ENCODE measurements at regions not wholly inside any gene's neighbourhood (a gene's known extent, or its start where the extent isn't known, plus 50 kb on each side); places are given as distances from the start of the nearest gene placed in this dataset.

DNA sequence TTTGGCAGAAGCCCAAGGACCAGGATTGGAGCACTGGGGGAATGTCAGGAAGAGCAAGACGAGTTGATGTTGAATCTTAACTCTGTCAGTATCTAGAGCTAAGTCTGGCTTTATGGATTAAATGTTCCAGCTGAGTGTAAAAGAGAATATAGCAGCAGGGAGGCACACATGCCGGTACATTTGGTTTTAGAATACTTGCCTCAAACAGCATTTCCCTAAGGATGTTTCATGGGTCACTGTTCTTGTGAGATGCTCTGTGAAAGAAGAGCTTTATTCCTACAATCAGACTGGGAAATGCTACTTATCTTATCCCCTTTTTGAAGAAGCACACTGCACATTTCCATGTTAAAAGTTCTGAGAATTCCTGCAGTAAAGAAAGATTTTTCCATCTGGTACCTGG lies 440.3 kb upstream of the B3GALT2 start:
- CTCF ChIA-PET: interaction anchor here (1.3 kb wide), 1 partner anchor 47 kb away, joined by 3 read pairs; no protein-coding TSS in a partner anchor
- POLR2A ChIA-PET: no interaction called here

DNA sequence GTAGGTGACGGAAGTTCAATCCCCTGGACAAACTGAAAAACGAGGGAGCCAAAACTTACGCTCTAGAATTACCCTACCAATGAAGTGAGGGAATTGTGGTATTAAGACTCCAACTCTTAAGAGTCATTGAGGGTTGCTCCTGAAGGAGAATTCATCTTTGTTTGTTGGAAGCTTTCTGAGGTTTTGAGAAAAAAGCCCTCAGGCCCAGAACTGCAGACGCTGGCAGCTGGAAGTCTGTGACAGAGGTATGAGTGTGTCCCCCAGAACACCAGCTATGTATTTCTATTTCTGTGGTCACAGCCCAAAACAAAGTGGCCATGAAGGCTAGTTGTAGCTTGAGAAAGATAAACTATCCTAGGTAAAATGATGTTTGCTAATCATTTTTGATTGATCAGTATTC lies 438.8 kb upstream of the B3GALT2 start:
- ChIA-PET CTCF (no interaction called here), POLR2A (no interaction called here)
- DNase-seq (ENCODE audit: extremely low spot score): no peak
- TF ChIP-seq, protein P1, sequence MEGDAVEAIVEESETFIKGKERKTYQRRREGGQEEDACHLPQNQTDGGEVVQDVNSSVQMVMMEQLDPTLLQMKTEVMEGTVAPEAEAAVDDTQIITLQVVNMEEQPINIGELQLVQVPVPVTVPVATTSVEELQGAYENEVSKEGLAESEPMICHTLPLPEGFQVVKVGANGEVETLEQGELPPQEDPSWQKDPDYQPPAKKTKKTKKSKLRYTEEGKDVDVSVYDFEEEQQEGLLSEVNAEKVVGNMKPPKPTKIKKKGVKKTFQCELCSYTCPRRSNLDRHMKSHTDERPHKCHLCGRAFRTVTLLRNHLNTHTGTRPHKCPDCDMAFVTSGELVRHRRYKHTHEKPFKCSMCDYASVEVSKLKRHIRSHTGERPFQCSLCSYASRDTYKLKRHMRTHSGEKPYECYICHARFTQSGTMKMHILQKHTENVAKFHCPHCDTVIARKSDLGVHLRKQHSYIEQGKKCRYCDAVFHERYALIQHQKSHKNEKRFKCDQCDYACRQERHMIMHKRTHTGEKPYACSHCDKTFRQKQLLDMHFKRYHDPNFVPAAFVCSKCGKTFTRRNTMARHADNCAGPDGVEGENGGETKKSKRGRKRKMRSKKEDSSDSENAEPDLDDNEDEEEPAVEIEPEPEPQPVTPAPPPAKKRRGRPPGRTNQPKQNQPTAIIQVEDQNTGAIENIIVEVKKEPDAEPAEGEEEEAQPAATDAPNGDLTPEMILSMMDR (IDR thresholded peaks at IDR 0.05; ENCODE audit: control extremely low read depth, extremely low read depth, low read depth, missing control alignments): no peak

More for the DNA sequence above, 440.3 kb upstream of the B3GALT2 start:
- DNase-seq (ENCODE audit: extremely low spot score): no peak
- TF ChIP-seq, protein P1 (IDR thresholded peaks at IDR 0.05; ENCODE audit: control extremely low read depth, extremely low read depth, low read depth, missing control alignments): no peak

DNA sequence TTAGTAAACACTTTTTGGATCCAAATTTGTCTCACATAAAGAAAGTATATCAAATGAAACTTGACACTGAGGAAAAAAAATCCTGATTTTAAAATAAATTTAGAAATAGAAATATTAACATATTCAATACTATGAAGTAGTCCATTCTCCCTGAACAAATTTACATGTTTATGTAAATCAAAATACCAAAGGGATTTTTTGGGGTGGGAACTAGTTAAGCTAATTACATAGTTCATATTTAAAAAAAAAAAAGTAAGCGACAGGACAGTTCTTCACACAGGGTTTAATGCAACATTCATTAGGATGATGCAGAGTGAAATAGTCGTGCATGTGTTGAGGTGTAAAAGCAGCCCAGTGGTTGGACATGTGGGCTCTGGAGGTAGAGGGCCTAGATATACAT lies 433.5 kb upstream of the B3GALT2 start:
- ChIA-PET POLR2A (no interaction called here), CTCF (interaction anchor here (1.2 kb wide), 1 partner anchor 15 kb away, joined by 3 read pairs; no protein-coding TSS in a partner anchor)
- TF ChIP-seq, protein P1 (IDR thresholded peaks at IDR 0.05; ENCODE audit: control extremely low read depth, extremely low read depth, low read depth, missing control alignments): no peak
- DNase-seq (ENCODE audit: extremely low spot score): no peak

DNA sequence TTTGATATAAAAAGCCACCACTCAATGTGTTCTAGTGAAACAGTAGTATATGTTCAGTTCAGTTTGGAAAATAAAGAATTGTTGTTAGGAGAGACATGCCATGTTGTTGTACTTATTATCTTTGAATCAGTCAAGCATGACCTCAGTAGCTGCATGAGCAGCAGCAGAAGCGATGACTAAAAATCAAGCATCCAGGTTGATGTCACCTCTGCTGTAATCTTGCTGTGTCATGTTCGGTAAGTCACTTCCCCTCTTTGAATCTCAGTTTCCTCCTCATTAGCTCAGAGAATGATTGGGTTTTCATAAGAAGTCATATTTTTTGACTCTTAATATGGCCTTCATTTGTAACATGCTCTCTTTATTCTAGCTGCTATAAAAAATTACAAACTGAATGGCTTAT lies 428.4 kb upstream of the B3GALT2 start:
- TF ChIP-seq, protein P1 (IDR thresholded peaks at IDR 0.05; ENCODE audit: control extremely low read depth, extremely low read depth, low read depth, missing control alignments): no peak

DNA sequence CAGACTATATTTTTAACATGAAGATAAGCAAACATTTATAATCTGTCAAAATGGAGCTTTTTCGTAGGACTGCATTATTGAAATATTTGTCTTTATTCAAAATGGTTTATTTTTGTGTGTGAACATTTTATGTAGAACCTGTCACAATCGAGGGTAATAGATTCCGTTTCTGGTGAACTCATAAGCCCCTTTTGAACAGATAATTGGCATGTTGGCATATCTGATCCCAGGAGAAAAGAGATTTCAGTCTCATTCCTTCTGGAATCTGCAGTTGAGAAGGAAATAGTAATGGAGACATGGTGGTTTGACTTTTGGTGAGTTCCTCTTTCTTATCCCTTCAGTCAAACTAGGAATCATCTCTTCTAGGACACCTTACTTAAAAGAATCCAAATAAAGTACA lies 427.9 kb upstream of the B3GALT2 start:
- CTCF ChIA-PET: no interaction called here
- DNase-seq (ENCODE audit: extremely low spot score): no peak
- POLR2A ChIA-PET: no interaction called here
- TF ChIP-seq, protein P1 (IDR thresholded peaks at IDR 0.05; ENCODE audit: control extremely low read depth, extremely low read depth, low read depth, missing control alignments): no peak

More for the DNA sequence above, 428.4 kb upstream of the B3GALT2 start:
- DNase-seq (ENCODE audit: extremely low spot score): no peak
- POLR2A ChIA-PET: no interaction called here
- CTCF ChIA-PET: interaction anchor here (1.9 kb wide), 1 partner anchor 14 kb away, joined by 5 read pairs; no protein-coding TSS in a partner anchor

DNA sequence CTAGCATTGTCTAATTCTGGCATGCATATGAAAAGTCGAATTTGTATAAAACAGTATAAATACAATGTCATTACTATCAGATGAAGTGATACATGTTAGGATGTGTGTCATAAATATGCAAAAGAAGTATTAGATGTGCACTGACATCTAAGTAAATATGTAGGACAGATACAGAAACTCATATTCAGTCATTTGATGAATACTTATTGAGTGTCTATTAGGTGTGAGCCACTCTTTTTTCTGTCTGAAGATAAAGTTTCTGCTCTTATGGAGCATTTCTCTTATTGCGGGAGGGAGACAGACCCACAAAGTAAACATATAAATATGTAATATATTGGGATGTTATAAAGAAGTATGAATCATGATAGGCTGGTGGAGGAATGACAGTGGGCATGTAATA lies 426.6 kb upstream of the B3GALT2 start:
- TF ChIP-seq, protein P1 (IDR thresholded peaks at IDR 0.05; ENCODE audit: control extremely low read depth, extremely low read depth, low read depth, missing control alignments): no peak
- ChIA-PET CTCF (no interaction called here), POLR2A (no interaction called here)
- DNase-seq (ENCODE audit: extremely low spot score): no peak

DNA sequence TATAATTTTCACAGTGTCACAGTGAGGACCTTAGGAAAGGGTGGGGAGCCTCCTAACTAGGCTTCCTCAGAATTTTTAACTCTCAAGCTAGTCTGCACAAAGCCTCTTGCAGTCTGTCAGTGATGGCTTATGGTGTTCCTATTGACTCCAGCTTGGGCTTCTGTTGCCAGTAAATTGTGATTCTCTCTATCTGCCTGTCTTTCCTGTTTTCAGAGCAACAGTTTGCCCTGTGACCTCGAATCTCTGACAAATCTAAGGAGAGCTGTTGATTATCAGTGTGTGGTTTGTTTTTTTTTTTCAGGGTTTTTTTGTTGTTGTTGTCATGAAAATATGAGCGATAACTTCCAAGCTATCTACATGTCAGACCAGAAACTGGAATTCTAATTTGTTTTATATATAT lies 423.2 kb upstream of the B3GALT2 start:
- ChIA-PET POLR2A (no interaction called here), CTCF (interaction anchor here (1.0 kb wide), 1 partner anchor 24 kb away, joined by 4 read pairs; no protein-coding TSS in a partner anchor)
- DNase-seq (ENCODE audit: extremely low spot score): no peak
- TF ChIP-seq, protein P1 (IDR thresholded peaks at IDR 0.05; ENCODE audit: control extremely low read depth, extremely low read depth, low read depth, missing control alignments): no peak

Data from GM10248 (cell line).